ENCODE measurements at regions not wholly inside any gene's neighbourhood (a gene's known extent, or its start where the extent isn't known, plus 50 kb on each side); places are given as distances from the start of the nearest gene placed in this dataset.

- ATAC-seq (no peak), DNase-seq (no peak)
- intact Hi-C loops (cut with DNase I) = no loop called here
- Histone ChIP-seq H3K4me1 (no peaks in the 10 kb centered on the region), H3K27ac (no peak overlapping the region), H3K36me3 (no peaks in the 10 kb centered on the region), H3K9me3 (no peaks in the 10 kb centered on the region), H3K27me3 (ENCODE audit: low read depth) (peaks cover 9% of the 10 kb centered on the region), H3K4me3 (no peak overlapping the region)
- TF ChIP-seq CTCF (IDR thresholded peaks at IDR 0.05) = no peak
These were observed 148.9 kb downstream of the SOX1 start for GRCh38 chr13:112215871-112216270.

- no peaks in the 10 kb centered on the region for H3K9me3 ChIP-seq
- no peak for ATAC-seq
- TF ChIP-seq CTCF (IDR thresholded peaks at IDR 0.05) = no peak
- H3K27ac ChIP-seq = no peak overlapping the region
- H3K4me3 ChIP-seq = no peak overlapping the region
- DNase-seq = no peak
- H3K36me3 ChIP-seq = no peaks in the 10 kb centered on the region
- H3K4me1 ChIP-seq = no peaks in the 10 kb centered on the region
- intact Hi-C loops (cut with DNase I) = no loop called here
- peaks cover 13% of the 10 kb centered on the region for H3K27me3 ChIP-seq (ENCODE audit: low read depth)
These were observed 150.5 kb downstream of the SOX1 start for GRCh38 chr13:112217431-112217830.

- Histone ChIP-seq H3K4me3 (no peak overlapping the region), H3K27ac (no peak overlapping the region), H3K36me3 (no peaks in the 10 kb centered on the region), H3K9me3 (no peaks in the 10 kb centered on the region), H3K27me3 (ENCODE audit: low read depth) (peaks cover 13% of the 10 kb centered on the region), H3K4me1 (no peaks in the 10 kb centered on the region)
- ATAC-seq (no peak), DNase-seq (no peak)
- no peak for TF ChIP-seq CTCF (IDR thresholded peaks at IDR 0.05)
- intact Hi-C loops (cut with DNase I) = no loop called here
These were observed 151.5 kb downstream of the SOX1 start for GRCh38 chr13:112218416-112218815.

- H3K4me1 ChIP-seq = no peaks in the 10 kb centered on the region
- H3K27me3 ChIP-seq (ENCODE audit: low read depth) = peaks cover 9% of the 10 kb centered on the region
- no peaks in the 10 kb centered on the region for H3K9me3 ChIP-seq
- DNase-seq (no peak), ATAC-seq (no peak)
- no peaks in the 10 kb centered on the region for H3K36me3 ChIP-seq
- H3K27ac ChIP-seq = no peak overlapping the region
- intact Hi-C loops (cut with DNase I) = no loop called here
- H3K4me3 ChIP-seq = no peak overlapping the region
- no peak for TF ChIP-seq CTCF (IDR thresholded peaks at IDR 0.05)
These were observed 152.8 kb downstream of the SOX1 start for GRCh38 chr13:112219740-112220139.

GRCh38 chr13:112220296-112220875 is 153.4 kb downstream of the SOX1 start:
- H3K27ac ChIP-seq = no peak overlapping the region
- no peaks in the 10 kb centered on the region for H3K4me1 ChIP-seq
- no peaks in the 10 kb centered on the region for H3K36me3 ChIP-seq
- peaks cover 9% of the 10 kb centered on the region for H3K27me3 ChIP-seq (ENCODE audit: low read depth)
- H3K9me3 ChIP-seq = no peaks in the 10 kb centered on the region
- no peak for DNase-seq
- ATAC-seq = no peak
- H3K4me3 ChIP-seq = no peak overlapping the region
- intact Hi-C loops (cut with DNase I) = no loop called here
- TF ChIP-seq CTCF (IDR thresholded peaks at IDR 0.05) = no peak

- Histone ChIP-seq H3K36me3 (no peaks in the 10 kb centered on the region), H3K27me3 (ENCODE audit: low read depth) (peaks cover 9% of the 10 kb centered on the region), H3K4me3 (no peak overlapping the region), H3K27ac (no peak overlapping the region), H3K9me3 (no peaks in the 10 kb centered on the region), H3K4me1 (no peaks in the 10 kb centered on the region)
- intact Hi-C loops (cut with DNase I) = no loop called here
- DNase-seq = no peak
- no peak for TF ChIP-seq CTCF (IDR thresholded peaks at IDR 0.05)
- no peak for ATAC-seq
These were observed 154.0 kb downstream of the SOX1 start for GRCh38 chr13:112220925-112221324.
